Hepatocyte (in vitro differentiated cells): ENCODE measurements at regions not wholly inside any gene's neighbourhood (a gene's known extent, or its start where the extent isn't known, plus 50 kb on each side); places are given as distances from the start of the nearest gene placed in this dataset.

Experiments used
- DNase-seq: peaks from one replicate; pipeline ENCODE4 v3.0.0-alpha.2; 2016; ENCODE audit warnings: low spot score
- H2AFZ ChIP-seq: fragments of 200-600 bp; sonication (generic); 2 replicates; pipeline ENCODE4 v1.6.0; 2016; ENCODE audit warnings: antibody characterized with exemption, mild to moderate bottlenecking
- H3K27ac ChIP-seq: fragments of 200-600 bp; sonication (generic); 2 replicates; pipeline ENCODE4 v1.5.1; 2016; ENCODE audit warnings: mild to moderate bottlenecking
- H3K27me3 ChIP-seq: fragments of 200-600 bp; sonication (generic); 2 replicates; pipeline ENCODE4 v1.6.1; 2016
- H3K36me3 ChIP-seq: fragments of 200-600 bp; sonication (generic); replicated peaks from 2 replicates; pipeline ENCODE4 v1.5.1; 2016; ENCODE audit warnings: low read depth; ENCODE audit not compliant: insufficient read depth
- H3K4me1 ChIP-seq: fragments of 200-600 bp; sonication (generic); 2 replicates; pipeline ENCODE4 v1.5.1; 2016; ENCODE audit warnings: mild to moderate bottlenecking, moderate library complexity; ENCODE audit not compliant: insufficient read depth
- H3K4me2 ChIP-seq: fragments of 200-600 bp; sonication (generic); 2 replicates; pipeline ENCODE4 v1.6.0; 2016
- H3K4me3 ChIP-seq: fragments of 200-600 bp; sonication (generic); 2 replicates; pipeline ENCODE4 v1.5.1; 2016; ENCODE audit warnings: mild to moderate bottlenecking
- H3K79me2 ChIP-seq: fragments of 200-600 bp; sonication (generic); 2 replicates; pipeline ENCODE4 v1.6.0; 2017; ENCODE audit warnings: mild to moderate bottlenecking
- H3K9me2 ChIP-seq: fragments of 200-600 bp; sonication (generic); replicated peaks from 2 replicates; pipeline ENCODE4 v1.6.0; 2017; ENCODE audit warnings: mild to moderate bottlenecking; ENCODE audit not compliant: insufficient read depth
- H3K9me3 ChIP-seq: fragments of 200-600 bp; sonication (generic); 2 replicates; pipeline ENCODE4 v1.5.1; 2016; ENCODE audit warnings: low read depth, mild to moderate bottlenecking
- H4K20me1 ChIP-seq: fragments of 200-600 bp; sonication (generic); 2 replicates; pipeline ENCODE4 v1.6.0; 2016; ENCODE audit warnings: mild to moderate bottlenecking; ENCODE audit not compliant: insufficient read depth, poor library complexity, severe bottlenecking
- EZH2 ChIP-seq: fragments of 200-600 bp; sonication (generic); IDR thresholded peaks from 2 replicates; pipeline ENCODE4 v1.6.1; 2016; ENCODE audit warnings: antibody characterized with exemption, mild to moderate bottlenecking, borderline replicate concordance
- EZH2phosphoT487 ChIP-seq: fragments of 200-600 bp; sonication (generic); IDR thresholded peaks from one replicate; pipeline ENCODE4 v1.6.1; 2018; ENCODE audit warnings: antibody characterized with exemption, mild to moderate bottlenecking, low read depth, moderate library complexity; ENCODE audit not compliant: unreplicated experiment, severe bottlenecking
- WGBS: methylation state at CpG from one replicate; pipeline ENCODE4 v1.1.6; 2016; ENCODE audit warnings: low lambda C conversion rate; ENCODE audit errors: missing lambda C conversion rate; 5-methylcytosine and 5-hydroxymethylcytosine counted together
- TF ChIP-seq, protein P1 (sequence below): fragments of 200-600 bp; sonication (generic); IDR thresholded peaks from 2 replicates; pipeline ENCODE4 v1.5.1; 2016; ENCODE audit warnings: antibody characterized with exemption, mild to moderate bottlenecking; ENCODE audit not compliant: poor library complexity

DNA sequence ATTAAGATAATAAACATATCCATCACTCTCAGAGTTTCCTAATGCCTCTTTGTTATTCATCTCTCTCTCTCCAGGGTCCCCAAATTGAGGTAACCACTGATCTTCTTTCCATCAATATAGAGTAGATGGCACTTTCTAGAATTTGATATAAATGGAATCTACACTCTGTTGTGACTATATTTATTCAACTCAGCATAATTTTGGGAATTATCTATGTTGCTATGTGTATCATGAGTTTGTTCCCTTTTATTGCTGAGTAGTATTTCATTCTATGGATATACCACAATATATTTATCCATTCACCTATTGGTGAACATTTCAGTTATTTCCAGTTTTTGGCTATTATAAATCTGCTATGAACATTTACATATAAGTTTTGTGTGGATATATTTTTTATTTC lies 230.7 kb downstream of the HLX start:
- H3K9me2 ChIP-seq: no peaks in the 10 kb centered on the region
- H3K4me3 ChIP-seq: no peak overlapping the region
- H2AFZ ChIP-seq: no peak overlapping the region
- H3K36me3 ChIP-seq: no peaks in the 10 kb centered on the region
- DNase-seq: no peak
- no peak overlapping the region for H3K4me2 ChIP-seq
- no peaks in the 10 kb centered on the region for H4K20me1 ChIP-seq
- no peaks in the 10 kb centered on the region for H3K27me3 ChIP-seq
- H3K4me1 ChIP-seq: no peaks in the 10 kb centered on the region
- no peak overlapping the region for H3K27ac ChIP-seq
- no peaks in the 10 kb centered on the region for H3K79me2 ChIP-seq
- TF ChIP-seq, protein P1, sequence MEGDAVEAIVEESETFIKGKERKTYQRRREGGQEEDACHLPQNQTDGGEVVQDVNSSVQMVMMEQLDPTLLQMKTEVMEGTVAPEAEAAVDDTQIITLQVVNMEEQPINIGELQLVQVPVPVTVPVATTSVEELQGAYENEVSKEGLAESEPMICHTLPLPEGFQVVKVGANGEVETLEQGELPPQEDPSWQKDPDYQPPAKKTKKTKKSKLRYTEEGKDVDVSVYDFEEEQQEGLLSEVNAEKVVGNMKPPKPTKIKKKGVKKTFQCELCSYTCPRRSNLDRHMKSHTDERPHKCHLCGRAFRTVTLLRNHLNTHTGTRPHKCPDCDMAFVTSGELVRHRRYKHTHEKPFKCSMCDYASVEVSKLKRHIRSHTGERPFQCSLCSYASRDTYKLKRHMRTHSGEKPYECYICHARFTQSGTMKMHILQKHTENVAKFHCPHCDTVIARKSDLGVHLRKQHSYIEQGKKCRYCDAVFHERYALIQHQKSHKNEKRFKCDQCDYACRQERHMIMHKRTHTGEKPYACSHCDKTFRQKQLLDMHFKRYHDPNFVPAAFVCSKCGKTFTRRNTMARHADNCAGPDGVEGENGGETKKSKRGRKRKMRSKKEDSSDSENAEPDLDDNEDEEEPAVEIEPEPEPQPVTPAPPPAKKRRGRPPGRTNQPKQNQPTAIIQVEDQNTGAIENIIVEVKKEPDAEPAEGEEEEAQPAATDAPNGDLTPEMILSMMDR: no peak
- TF ChIP-seq EZH2phosphoT487: no peak
- no peak for TF ChIP-seq EZH2
- H3K9me3 ChIP-seq: no peaks in the 10 kb centered on the region

DNA sequence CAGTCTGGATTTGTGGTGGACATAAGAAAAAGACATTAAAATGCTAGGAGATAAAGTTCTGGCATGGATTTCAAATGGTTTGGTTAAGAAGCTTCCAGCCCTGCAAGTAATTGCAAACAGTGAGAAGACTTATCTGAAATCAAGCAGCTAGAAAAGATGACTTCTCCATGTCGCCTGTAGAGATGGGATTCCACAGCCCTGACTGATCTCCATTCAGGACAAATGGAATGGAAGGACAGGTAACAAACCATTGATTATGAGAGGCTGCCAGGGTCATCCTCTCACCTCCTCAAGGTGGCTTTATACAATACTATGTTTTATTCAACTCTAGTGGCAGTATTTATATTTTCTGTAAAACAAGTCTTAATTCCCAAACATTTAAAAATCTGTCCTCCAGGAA lies 237.9 kb downstream of the HLX start:
- no peaks in the 10 kb centered on the region for H3K27me3 ChIP-seq
- H3K27ac ChIP-seq: no peak overlapping the region
- H2AFZ ChIP-seq: no peak overlapping the region
- H3K79me2 ChIP-seq: no peaks in the 10 kb centered on the region
- no peak for DNase-seq
- H3K4me1 ChIP-seq: no peaks in the 10 kb centered on the region
- H3K9me3 ChIP-seq: no peaks in the 10 kb centered on the region
- TF ChIP-seq EZH2phosphoT487 (no peak), EZH2 (no peak)
- TF ChIP-seq, protein P1: no peak
- H3K4me3 ChIP-seq: no peak overlapping the region
- no peaks in the 10 kb centered on the region for H3K9me2 ChIP-seq
- H3K36me3 ChIP-seq: no peaks in the 10 kb centered on the region
- no peak overlapping the region for H3K4me2 ChIP-seq
- no peaks in the 10 kb centered on the region for H4K20me1 ChIP-seq
- 86% methylated on average over 1 of the region's 1 CpG for WGBS

DNA sequence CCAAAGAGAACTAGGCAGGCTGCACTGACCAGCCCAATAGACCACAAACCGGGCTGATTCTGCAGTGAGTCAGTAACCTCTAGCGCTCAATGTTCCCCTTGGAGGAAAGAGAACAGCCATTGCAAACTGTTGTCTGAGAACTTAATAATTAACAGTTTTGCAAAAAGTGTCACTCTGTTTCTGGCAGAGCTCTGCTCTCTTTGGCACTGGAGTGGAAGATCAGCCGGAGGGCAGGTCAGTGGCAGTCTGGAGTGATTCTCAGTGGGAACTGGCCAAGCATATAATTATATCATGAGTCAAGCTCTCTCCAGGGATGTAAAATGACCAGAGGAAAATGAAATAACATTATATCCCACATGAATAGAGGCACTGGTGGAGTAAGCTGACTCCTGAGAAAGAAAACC lies 238.3 kb downstream of the HLX start:
- WGBS: 60% methylated on average over 3 of the region's 3 CpGs

More for the DNA sequence above, 238.3 kb downstream of the HLX start:
- Histone ChIP-seq H3K4me2 (no peak overlapping the region), H3K9me3 (no peaks in the 10 kb centered on the region), H3K27me3 (no peaks in the 10 kb centered on the region), H2AFZ (no peak overlapping the region), H3K4me1 (no peaks in the 10 kb centered on the region), H3K79me2 (no peaks in the 10 kb centered on the region), H3K9me2 (no peaks in the 10 kb centered on the region), H3K4me3 (no peak overlapping the region), H4K20me1 (no peaks in the 10 kb centered on the region), H3K36me3 (no peaks in the 10 kb centered on the region), H3K27ac (no peak overlapping the region)
- no peak for TF ChIP-seq EZH2
- TF ChIP-seq EZH2phosphoT487: no peak
- TF ChIP-seq, protein P1: no peak
- peak; percentile 18 for DNase-seq
